ENCODE measurements at regions not wholly inside any gene's neighbourhood (a gene's known extent, or its start where the extent isn't known, plus 50 kb on each side); places are given as distances from the start of the nearest gene placed in this dataset.

GRCh38 chr11:80103142-80103859 lies 662.5 kb upstream of the TENM4 start:
- no peak for TF ChIP-seq POLR2A (IDR thresholded peaks at IDR 0.05)
- TF ChIP-seq CTCF (IDR thresholded peaks at IDR 0.05), result no peak
- no peak for TF ChIP-seq EP300 (IDR thresholded peaks at IDR 0.05)
